ENCODE measurements at regions not wholly inside any gene's neighbourhood (a gene's known extent, or its start where the extent isn't known, plus 50 kb on each side); places are given as distances from the start of the nearest gene placed in this dataset.

- no peak for TF ChIP-seq CTCF (IDR thresholded peaks at IDR 0.05)
- no peak for TF ChIP-seq POLR2A (IDR thresholded peaks at IDR 0.05; ENCODE audit: low read depth)
Measured at GRCh38 chr15:87121336-87121735, 1041.7 kb downstream of the AGBL1 start.
